Dendritic cell treated with granulocyte-macrophage colony-stimulating factor and Interleukin-4, amounts not matched to agents 40 ng/mL and 50 ng/mL, for 4 days (primary cell): ENCODE measurements at regions not wholly inside any gene's neighbourhood (a gene's known extent, or its start where the extent isn't known, plus 50 kb on each side); places are given as distances from the start of the nearest gene placed in this dataset.

Source experiments
- H3K27ac Mint-ChIP-seq: one replicate; pipeline ENCODE4 v1.8.0; 2022; ENCODE audit warnings: mild to moderate bottlenecking, mixed read lengths
- H3K27me3 Mint-ChIP-seq: one replicate; pipeline ENCODE4 v1.8.0; 2022; ENCODE audit warnings: mild to moderate bottlenecking, mixed read lengths
- H3K36me3 Mint-ChIP-seq: one replicate; pipeline ENCODE4 v1.8.0; 2022; ENCODE audit warnings: low read depth, mixed read lengths
- H3K4me1 Mint-ChIP-seq: one replicate; pipeline ENCODE4 v1.8.0; 2022; ENCODE audit warnings: low read depth, mixed read lengths
- H3K4me3 Mint-ChIP-seq: one replicate; pipeline ENCODE4 v1.8.0; 2022; ENCODE audit warnings: mild to moderate bottlenecking, moderate library complexity, mixed read lengths
- H3K9me3 Mint-ChIP-seq: one replicate; pipeline ENCODE4 v1.8.0; 2022; ENCODE audit warnings: mixed read lengths
- intact Hi-C: fragments of 100-400 bp; cut with micrococcal nuclease; formaldehyde crosslinking; loops from one replicate; pipeline ENCODE4 v1.15.0; 2022

- no peak overlapping the region for H3K4me3 Mint-ChIP-seq
- intact Hi-C loops, result no loop called here
- H3K27me3 Mint-ChIP-seq, result no peaks in the 10 kb centered on the region
- no peak overlapping the region for H3K27ac Mint-ChIP-seq
- H3K36me3 Mint-ChIP-seq, result no peaks in the 10 kb centered on the region
- no peaks in the 10 kb centered on the region for H3K4me1 Mint-ChIP-seq
- H3K9me3 Mint-ChIP-seq, result peaks cover 38% of the 10 kb centered on the region
Measured at GRCh38 chr6:101230866-101231265, 162.6 kb upstream of the GRIK2 start.

GRCh38 chr6:101231606-101232235, 161.8 kb upstream of the GRIK2 start:
- H3K27ac Mint-ChIP-seq, result no peak overlapping the region
- no peaks in the 10 kb centered on the region for H3K4me1 Mint-ChIP-seq
- intact Hi-C loops, result no loop called here
- peaks cover 30% of the 10 kb centered on the region for H3K9me3 Mint-ChIP-seq
- no peaks in the 10 kb centered on the region for H3K27me3 Mint-ChIP-seq
- no peak overlapping the region for H3K4me3 Mint-ChIP-seq
- H3K36me3 Mint-ChIP-seq, result no peaks in the 10 kb centered on the region

- Mint-ChIP-seq H3K4me1 (no peaks in the 10 kb centered on the region), H3K27me3 (no peaks in the 10 kb centered on the region), H3K9me3 (peaks cover 27% of the 10 kb centered on the region), H3K27ac (no peak overlapping the region), H3K4me3 (no peak overlapping the region), H3K36me3 (no peaks in the 10 kb centered on the region)
- intact Hi-C loops, result no loop called here
Measured at GRCh38 chr6:101232961-101233360, 160.5 kb upstream of the GRIK2 start.

GRCh38 chr6:101236709-101237108, 156.8 kb upstream of the GRIK2 start:
- Mint-ChIP-seq H3K9me3 (no peaks in the 10 kb centered on the region), H3K36me3 (no peaks in the 10 kb centered on the region), H3K27ac (no peak overlapping the region), H3K4me3 (no peak overlapping the region), H3K27me3 (no peaks in the 10 kb centered on the region), H3K4me1 (no peaks in the 10 kb centered on the region)
- intact Hi-C loops, result no loop called here

GRCh38 chr6:101241442-101241841, 152.1 kb upstream of the GRIK2 start:
- Mint-ChIP-seq H3K4me1 (no peaks in the 10 kb centered on the region), H3K9me3 (no peaks in the 10 kb centered on the region), H3K36me3 (no peaks in the 10 kb centered on the region), H3K27ac (no peak overlapping the region), H3K27me3 (no peaks in the 10 kb centered on the region), H3K4me3 (no peak overlapping the region)
- intact Hi-C loops, result no loop called here

- Mint-ChIP-seq H3K27ac (no peak overlapping the region), H3K9me3 (peaks cover 37% of the 10 kb centered on the region), H3K4me1 (no peaks in the 10 kb centered on the region), H3K4me3 (no peak overlapping the region), H3K27me3 (no peaks in the 10 kb centered on the region), H3K36me3 (no peaks in the 10 kb centered on the region)
- intact Hi-C loops, result no loop called here
Measured at GRCh38 chr6:101249470-101249869, 144.0 kb upstream of the GRIK2 start.

GRCh38 chr6:101257163-101257562, 136.3 kb upstream of the GRIK2 start:
- H3K36me3 Mint-ChIP-seq, result no peaks in the 10 kb centered on the region
- H3K27ac Mint-ChIP-seq, result no peak overlapping the region
- intact Hi-C loops, result no loop called here
- no peaks in the 10 kb centered on the region for H3K4me1 Mint-ChIP-seq
- H3K4me3 Mint-ChIP-seq, result no peak overlapping the region
- H3K27me3 Mint-ChIP-seq, result no peaks in the 10 kb centered on the region
- peaks cover 44% of the 10 kb centered on the region for H3K9me3 Mint-ChIP-seq

- H3K9me3 Mint-ChIP-seq, result peaks cover 46% of the 10 kb centered on the region
- no peaks in the 10 kb centered on the region for H3K27me3 Mint-ChIP-seq
- no peaks in the 10 kb centered on the region for H3K4me1 Mint-ChIP-seq
- no peaks in the 10 kb centered on the region for H3K36me3 Mint-ChIP-seq
- no peak overlapping the region for H3K27ac Mint-ChIP-seq
- no peak overlapping the region for H3K4me3 Mint-ChIP-seq
- intact Hi-C loops, result no loop called here
Measured at GRCh38 chr6:101259505-101259904, 134.0 kb upstream of the GRIK2 start.

GRCh38 chr6:101263596-101263995, 129.9 kb upstream of the GRIK2 start:
- no peaks in the 10 kb centered on the region for H3K36me3 Mint-ChIP-seq
- intact Hi-C loops, result no loop called here
- H3K27me3 Mint-ChIP-seq, result no peaks in the 10 kb centered on the region
- peaks cover 30% of the 10 kb centered on the region for H3K9me3 Mint-ChIP-seq
- H3K4me3 Mint-ChIP-seq, result no peak overlapping the region
- H3K27ac Mint-ChIP-seq, result no peak overlapping the region
- H3K4me1 Mint-ChIP-seq, result no peaks in the 10 kb centered on the region

GRCh38 chr6:101266063-101266462, 127.4 kb upstream of the GRIK2 start:
- no peaks in the 10 kb centered on the region for H3K36me3 Mint-ChIP-seq
- H3K27ac Mint-ChIP-seq, result no peak overlapping the region
- intact Hi-C loops, result no loop called here

GRCh38 chr6:101268541-101268940, 125.0 kb upstream of the GRIK2 start:
- intact Hi-C loops, result no loop called here
- no peaks in the 10 kb centered on the region for H3K27me3 Mint-ChIP-seq
- H3K4me3 Mint-ChIP-seq, result no peak overlapping the region
- H3K4me1 Mint-ChIP-seq, result no peaks in the 10 kb centered on the region
- H3K36me3 Mint-ChIP-seq, result no peaks in the 10 kb centered on the region
- H3K27ac Mint-ChIP-seq, result no peak overlapping the region
- H3K9me3 Mint-ChIP-seq, result peaks cover 38% of the 10 kb centered on the region

More at GRCh38 chr6:101266063-101266462, 127.4 kb upstream of the GRIK2 start:
- H3K27me3 Mint-ChIP-seq, result no peaks in the 10 kb centered on the region
- peaks cover 38% of the 10 kb centered on the region for H3K9me3 Mint-ChIP-seq
- no peaks in the 10 kb centered on the region for H3K4me1 Mint-ChIP-seq
- H3K4me3 Mint-ChIP-seq, result no peak overlapping the region

GRCh38 chr6:101275251-101275650, 118.3 kb upstream of the GRIK2 start:
- Mint-ChIP-seq H3K9me3 (no peaks in the 10 kb centered on the region), H3K27me3 (no peaks in the 10 kb centered on the region), H3K4me1 (no peaks in the 10 kb centered on the region), H3K36me3 (no peaks in the 10 kb centered on the region), H3K27ac (no peak overlapping the region), H3K4me3 (no peak overlapping the region)
- intact Hi-C loops, result no loop called here

- no peak overlapping the region for H3K4me3 Mint-ChIP-seq
- H3K36me3 Mint-ChIP-seq, result no peaks in the 10 kb centered on the region
- no peaks in the 10 kb centered on the region for H3K27me3 Mint-ChIP-seq
- H3K27ac Mint-ChIP-seq, result no peak overlapping the region
- no peaks in the 10 kb centered on the region for H3K9me3 Mint-ChIP-seq
- intact Hi-C loops, result no loop called here
- H3K4me1 Mint-ChIP-seq, result no peaks in the 10 kb centered on the region
Measured at GRCh38 chr6:101276066-101276465, 117.4 kb upstream of the GRIK2 start.

- intact Hi-C loops, result no loop called here
- Mint-ChIP-seq H3K36me3 (no peaks in the 10 kb centered on the region), H3K4me1 (no peaks in the 10 kb centered on the region), H3K4me3 (no peak overlapping the region), H3K9me3 (peaks cover 18% of the 10 kb centered on the region), H3K27me3 (no peaks in the 10 kb centered on the region), H3K27ac (no peak overlapping the region)
Measured at GRCh38 chr6:101279410-101279809, 114.1 kb upstream of the GRIK2 start.

GRCh38 chr6:101281266-101281665, 112.2 kb upstream of the GRIK2 start:
- H3K9me3 Mint-ChIP-seq, result peaks cover 22% of the 10 kb centered on the region

More at GRCh38 chr6:101281266-101281665, 112.2 kb upstream of the GRIK2 start:
- no peaks in the 10 kb centered on the region for H3K36me3 Mint-ChIP-seq
- no peak overlapping the region for H3K4me3 Mint-ChIP-seq
- H3K4me1 Mint-ChIP-seq, result no peaks in the 10 kb centered on the region
- H3K27ac Mint-ChIP-seq, result no peak overlapping the region
- intact Hi-C loops, result no loop called here
- H3K27me3 Mint-ChIP-seq, result no peaks in the 10 kb centered on the region
